ENCODE measurements at regions not wholly inside any gene's neighbourhood (a gene's known extent, or its start where the extent isn't known, plus 50 kb on each side); places are given as distances from the start of the nearest gene placed in this dataset.

DNA sequence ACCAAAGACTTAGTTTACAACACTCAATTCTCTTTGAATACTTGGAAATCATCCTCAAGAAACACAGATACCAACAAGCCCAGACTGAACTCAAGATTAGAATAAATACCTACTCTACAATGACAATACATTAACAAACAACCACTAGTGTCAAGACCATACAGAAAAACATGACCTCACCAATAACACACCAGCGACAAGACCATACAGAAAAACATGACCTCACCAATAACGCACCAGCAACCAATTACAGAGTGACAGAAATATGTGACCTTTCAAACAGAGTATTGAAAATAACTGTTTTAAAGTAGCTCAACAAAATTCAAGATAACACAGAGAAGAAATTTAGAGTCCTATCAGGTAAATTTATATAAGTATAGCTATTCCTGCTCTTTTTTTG lies 876.0 kb downstream of the EPHA3 start (continued):
- TF ChIP-seq ATF3 (IDR thresholded peaks at IDR 0.05; ENCODE audit: insufficient read depth, low read depth, low read length), result no peak

All from H1 (cell line).